ENCODE measurements at regions not wholly inside any gene's neighbourhood (a gene's known extent, or its start where the extent isn't known, plus 50 kb on each side); places are given as distances from the start of the nearest gene placed in this dataset.

- no peak overlapping the region for H3K27ac ChIP-seq
- H3K4me3 ChIP-seq (ENCODE audit: low read depth, low read length) = no peak overlapping the region
- TF ChIP-seq CTCF (IDR thresholded peaks at IDR 0.05; ENCODE audit: low read depth, low read length, missing control alignments) = no peak
- DNase-seq = no peak
- H3K36me3 ChIP-seq (replicated peaks) = no peaks in the 10 kb centered on the region
- H3K27me3 ChIP-seq (replicated peaks) = no peaks in the 10 kb centered on the region
- in situ Hi-C loops (cut with HindIII; ENCODE audit: low pct_ligation_motif_present, low sequenced_read_pairs) = no loop called here
Observed at GRCh38 chr1:232529747-232530146, 100.2 kb downstream of the SIPA1L2 start.

GRCh38 chr1:232528472-232529089, 101.4 kb downstream of the SIPA1L2 start:
- in situ Hi-C loops (cut with HindIII; ENCODE audit: low pct_ligation_motif_present, low sequenced_read_pairs) = no loop called here
- Histone ChIP-seq H3K27me3 (replicated peaks) (no peaks in the 10 kb centered on the region), H3K4me3 (ENCODE audit: low read depth, low read length) (no peak overlapping the region), H3K36me3 (replicated peaks) (no peaks in the 10 kb centered on the region), H3K27ac (no peak overlapping the region)
- no peak for TF ChIP-seq CTCF (IDR thresholded peaks at IDR 0.05; ENCODE audit: low read depth, low read length, missing control alignments)
- no peak for DNase-seq

GRCh38 chr1:232524056-232524455, 105.9 kb downstream of the SIPA1L2 start:
- peak; percentile 9 for DNase-seq
- TF ChIP-seq CTCF (IDR thresholded peaks at IDR 0.05; ENCODE audit: low read depth, low read length, missing control alignments) = no peak
- Histone ChIP-seq H3K4me3 (ENCODE audit: low read depth, low read length) (no peak overlapping the region), H3K27ac (no peak overlapping the region), H3K27me3 (replicated peaks) (no peaks in the 10 kb centered on the region), H3K36me3 (replicated peaks) (no peaks in the 10 kb centered on the region)
- in situ Hi-C loops (cut with HindIII; ENCODE audit: low pct_ligation_motif_present, low sequenced_read_pairs) = no loop called here

GRCh38 chr1:232522189-232522588, 107.7 kb downstream of the SIPA1L2 start:
- no peaks in the 10 kb centered on the region for H3K36me3 ChIP-seq (replicated peaks)
- DNase-seq = no peak
- no peaks in the 10 kb centered on the region for H3K27me3 ChIP-seq (replicated peaks)
- no peak overlapping the region for H3K4me3 ChIP-seq (ENCODE audit: low read depth, low read length)
- in situ Hi-C loops (cut with HindIII; ENCODE audit: low pct_ligation_motif_present, low sequenced_read_pairs) = no loop called here
- H3K27ac ChIP-seq = no peak overlapping the region
- no peak for TF ChIP-seq CTCF (IDR thresholded peaks at IDR 0.05; ENCODE audit: low read depth, low read length, missing control alignments)

GRCh38 chr1:232521660-232522059, 108.3 kb downstream of the SIPA1L2 start:
- no peaks in the 10 kb centered on the region for H3K27me3 ChIP-seq (replicated peaks)
- in situ Hi-C loops (cut with HindIII; ENCODE audit: low pct_ligation_motif_present, low sequenced_read_pairs) = no loop called here
- H3K27ac ChIP-seq = no peak overlapping the region
- DNase-seq = no peak
- no peak for TF ChIP-seq CTCF (IDR thresholded peaks at IDR 0.05; ENCODE audit: low read depth, low read length, missing control alignments)
- no peak overlapping the region for H3K4me3 ChIP-seq (ENCODE audit: low read depth, low read length)
- H3K36me3 ChIP-seq (replicated peaks) = no peaks in the 10 kb centered on the region

GRCh38 chr1:232519186-232519585, 110.7 kb downstream of the SIPA1L2 start:
- H3K36me3 ChIP-seq (replicated peaks) = no peaks in the 10 kb centered on the region
- no peak overlapping the region for H3K4me3 ChIP-seq (ENCODE audit: low read depth, low read length)
- TF ChIP-seq CTCF (IDR thresholded peaks at IDR 0.05; ENCODE audit: low read depth, low read length, missing control alignments) = no peak
- no peak overlapping the region for H3K27ac ChIP-seq
- in situ Hi-C loops (cut with HindIII; ENCODE audit: low pct_ligation_motif_present, low sequenced_read_pairs) = no loop called here
- no peak for DNase-seq
- no peaks in the 10 kb centered on the region for H3K27me3 ChIP-seq (replicated peaks)
